IPS-18c (cell line): ENCODE measurements at regions not wholly inside any gene's neighbourhood (a gene's known extent, or its start where the extent isn't known, plus 50 kb on each side); places are given as distances from the start of the nearest gene placed in this dataset.

ENCODE experiments used
- H3K4me3 ChIP-seq: 2 replicates; pipeline ENCODE4 v1.7.0; 2013; ENCODE audit warnings: low read depth, mild to moderate bottlenecking, low read length, moderate library complexity; ENCODE audit not compliant: insufficient read depth
- H3K9me3 ChIP-seq: one replicate; pipeline ENCODE4 v1.6.1; 2013; ENCODE audit warnings: mild to moderate bottlenecking, low read length, moderate library complexity; ENCODE audit not compliant: control insufficient read depth, insufficient read depth

- Histone ChIP-seq H3K9me3 (no peaks in the 10 kb centered on the region), H3K4me3 (no peak overlapping the region)
These were observed 248.4 kb downstream of the WDR11 start for GRCh38 chr10:121099592-121099991.

- H3K4me3 ChIP-seq, result no peak overlapping the region
- H3K9me3 ChIP-seq, result no peaks in the 10 kb centered on the region
These were observed 250.4 kb downstream of the WDR11 start for GRCh38 chr10:121101561-121101960.

- Histone ChIP-seq H3K9me3 (no peaks in the 10 kb centered on the region), H3K4me3 (no peak overlapping the region)
These were observed 251.5 kb downstream of the WDR11 start for GRCh38 chr10:121102706-121103105.

GRCh38 chr10:121104476-121105111 lies 253.4 kb downstream of the WDR11 start:
- H3K4me3 ChIP-seq, result no peak overlapping the region
- H3K9me3 ChIP-seq, result no peaks in the 10 kb centered on the region

- Histone ChIP-seq H3K9me3 (no peaks in the 10 kb centered on the region), H3K4me3 (no peak overlapping the region)
These were observed 255.4 kb downstream of the WDR11 start for GRCh38 chr10:121106611-121107010.

- Histone ChIP-seq H3K4me3 (no peak overlapping the region), H3K9me3 (no peaks in the 10 kb centered on the region)
These were observed 256.9 kb downstream of the WDR11 start for GRCh38 chr10:121108051-121108450.

GRCh38 chr10:121110369-121110768 lies 259.2 kb downstream of the WDR11 start:
- Histone ChIP-seq H3K9me3 (no peaks in the 10 kb centered on the region), H3K4me3 (no peak overlapping the region)

- Histone ChIP-seq H3K9me3 (no peaks in the 10 kb centered on the region), H3K4me3 (no peak overlapping the region)
These were observed 261.0 kb downstream of the WDR11 start for GRCh38 chr10:121112136-121112535.

- H3K9me3 ChIP-seq, result no peaks in the 10 kb centered on the region
- H3K4me3 ChIP-seq, result no peak overlapping the region
These were observed 261.6 kb downstream of the WDR11 start for GRCh38 chr10:121112579-121113384.

- H3K9me3 ChIP-seq, result no peaks in the 10 kb centered on the region
- no peak overlapping the region for H3K4me3 ChIP-seq
These were observed 262.2 kb downstream of the WDR11 start for GRCh38 chr10:121113385-121113696.

GRCh38 chr10:121113911-121114310 lies 262.7 kb downstream of the WDR11 start:
- Histone ChIP-seq H3K4me3 (no peak overlapping the region), H3K9me3 (no peaks in the 10 kb centered on the region)

GRCh38 chr10:121115154-121115553 lies 264.0 kb downstream of the WDR11 start:
- H3K9me3 ChIP-seq, result no peaks in the 10 kb centered on the region
- H3K4me3 ChIP-seq, result no peak overlapping the region

- Histone ChIP-seq H3K4me3 (no peak overlapping the region), H3K9me3 (no peaks in the 10 kb centered on the region)
These were observed 270.3 kb downstream of the WDR11 start for GRCh38 chr10:121121462-121121861.

GRCh38 chr10:121127151-121127906 lies 276.2 kb downstream of the WDR11 start:
- Histone ChIP-seq H3K4me3 (no peak overlapping the region), H3K9me3 (peaks cover 3% of the 10 kb centered on the region)

GRCh38 chr10:121128164-121128563 lies 277.0 kb downstream of the WDR11 start:
- peaks cover 3% of the 10 kb centered on the region for H3K9me3 ChIP-seq
- H3K4me3 ChIP-seq, result no peak overlapping the region

GRCh38 chr10:121129266-121129665 lies 278.1 kb downstream of the WDR11 start:
- H3K4me3 ChIP-seq, result no peak overlapping the region
- peaks cover 3% of the 10 kb centered on the region for H3K9me3 ChIP-seq

- no peak overlapping the region for H3K4me3 ChIP-seq
- peaks cover 3% of the 10 kb centered on the region for H3K9me3 ChIP-seq
These were observed 279.2 kb downstream of the WDR11 start for GRCh38 chr10:121130382-121130781.

- no peak overlapping the region for H3K4me3 ChIP-seq
These were observed 279.9 kb downstream of the WDR11 start for GRCh38 chr10:121131014-121131413.

More at GRCh38 chr10:121131014-121131413, 279.9 kb downstream of the WDR11 start:
- peaks cover 3% of the 10 kb centered on the region for H3K9me3 ChIP-seq
